ENCODE measurements at regions not wholly inside any gene's neighbourhood (a gene's known extent, or its start where the extent isn't known, plus 50 kb on each side); places are given as distances from the start of the nearest gene placed in this dataset.
A peak's percentile ranks its signal among the peaks of the same experiment; 100 is the strongest.

GRCh38 chr7:80288175-80289122 lies 153.8 kb downstream of the GNAI1 start:
- H3K36me3 ChIP-seq = no peaks in the 10 kb centered on the region
- TF ChIP-seq CTCF (IDR thresholded peaks at IDR 0.05) = peak in 1 of 2 donors; percentile 26
- no peak for DNase-seq (ENCODE audit: low spot score)
- no peak overlapping the region for H3K27ac ChIP-seq
- H3K9me3 ChIP-seq = no peaks in the 10 kb centered on the region
- H3K4me3 ChIP-seq = no peak overlapping the region
- H3K27me3 ChIP-seq = no peaks in the 10 kb centered on the region
- no peaks in the 10 kb centered on the region for H3K4me1 ChIP-seq

- Histone ChIP-seq H3K4me1 (no peaks in the 10 kb centered on the region), H3K27ac (no peak overlapping the region), H3K9me3 (no peaks in the 10 kb centered on the region), H3K4me3 (no peak overlapping the region), H3K27me3 (no peaks in the 10 kb centered on the region), H3K36me3 (no peaks in the 10 kb centered on the region)
- no peak for TF ChIP-seq CTCF (IDR thresholded peaks at IDR 0.05)
- no peak for DNase-seq (ENCODE audit: low spot score)
These were observed 153.0 kb downstream of the GNAI1 start for GRCh38 chr7:80287400-80288174.

GRCh38 chr7:80286611-80287010 lies 152.0 kb downstream of the GNAI1 start:
- H3K36me3 ChIP-seq = no peaks in the 10 kb centered on the region
- H3K4me1 ChIP-seq = no peaks in the 10 kb centered on the region
- no peaks in the 10 kb centered on the region for H3K9me3 ChIP-seq
- H3K4me3 ChIP-seq = no peak overlapping the region
- H3K27ac ChIP-seq = no peak overlapping the region
- no peak for DNase-seq (ENCODE audit: low spot score)
- TF ChIP-seq CTCF (IDR thresholded peaks at IDR 0.05) = no peak
- no peaks in the 10 kb centered on the region for H3K27me3 ChIP-seq

GRCh38 chr7:80284855-80285254 lies 150.2 kb downstream of the GNAI1 start:
- H3K4me1 ChIP-seq = no peaks in the 10 kb centered on the region
- no peaks in the 10 kb centered on the region for H3K9me3 ChIP-seq
- H3K27me3 ChIP-seq = no peaks in the 10 kb centered on the region
- no peak overlapping the region for H3K4me3 ChIP-seq
- no peak overlapping the region for H3K27ac ChIP-seq
- H3K36me3 ChIP-seq = no peaks in the 10 kb centered on the region
- TF ChIP-seq CTCF (IDR thresholded peaks at IDR 0.05) = no peak
- DNase-seq (ENCODE audit: low spot score) = no peak

GRCh38 chr7:80279760-80280159 lies 145.1 kb downstream of the GNAI1 start:
- peak overlapping the region; percentile 23 to 32 for H3K27ac ChIP-seq
- DNase-seq (ENCODE audit: low spot score) = no peak
- H3K9me3 ChIP-seq = no peaks in the 10 kb centered on the region

More at GRCh38 chr7:80279760-80280159, 145.1 kb downstream of the GNAI1 start:
- Histone ChIP-seq H3K36me3 (no peaks in the 10 kb centered on the region), H3K4me1 (peaks cover 0 to 8% of the 10 kb centered on the region in 2 donors), H3K27me3 (no peaks in the 10 kb centered on the region), H3K4me3 (no peak overlapping the region)
- TF ChIP-seq CTCF (IDR thresholded peaks at IDR 0.05) = no peak

All from right atrium auricular region (tissue), 2 donors.